Karpas-422 (cell line): ENCODE measurements at regions not wholly inside any gene's neighbourhood (a gene's known extent, or its start where the extent isn't known, plus 50 kb on each side); places are given as distances from the start of the nearest gene placed in this dataset.

Experiments used
- DNase-seq: peaks from one replicate; pipeline ENCODE4 v3.0.0-alpha.2; 2015
- H2AFZ ChIP-seq: fragments of 200-600 bp; sonication (generic); 2 replicates; pipeline ENCODE4 v1.6.1; 2014; ENCODE audit warnings: antibody characterized with exemption, low read length, mixed read lengths
- H3K27ac ChIP-seq: fragments of 200-600 bp; sonication (generic); 2 replicates; pipeline ENCODE4 v1.5.1; 2014; ENCODE audit warnings: mild to moderate bottlenecking, low read length, moderate library complexity
- H3K27me3 ChIP-seq: fragments of 200-600 bp; sonication (generic); 2 replicates; pipeline ENCODE4 v1.6.1; 2014; ENCODE audit warnings: low read length, mixed read lengths
- H3K36me3 ChIP-seq: fragments of 200-600 bp; sonication (generic); 2 replicates; pipeline ENCODE4 v1.6.1; 2014; ENCODE audit warnings: low read length, mixed read lengths; ENCODE audit not compliant: insufficient read depth
- H3K4me1 ChIP-seq: fragments of 200-600 bp; sonication (generic); 2 replicates; pipeline ENCODE4 v1.6.1; 2014; ENCODE audit warnings: mild to moderate bottlenecking, low read length, mixed read lengths
- H3K4me2 ChIP-seq: fragments of 200-600 bp; sonication (generic); 2 replicates; pipeline ENCODE4 v1.6.1; 2014; ENCODE audit warnings: low read length, low read depth, mild to moderate bottlenecking; ENCODE audit not compliant: poor library complexity, severe bottlenecking
- H3K4me3 ChIP-seq: fragments of 200-600 bp; sonication (generic); 2 replicates; pipeline ENCODE4 v1.5.1; 2014; ENCODE audit warnings: mild to moderate bottlenecking, antibody characterized with exemption, low read length, mixed read lengths
- H3K79me2 ChIP-seq: fragments of 200-600 bp; sonication (generic); 2 replicates; pipeline ENCODE4 v1.6.1; 2014; ENCODE audit warnings: mild to moderate bottlenecking, low read length, mixed read lengths
- H3K9ac ChIP-seq: fragments of 200-600 bp; sonication (generic); 2 replicates; pipeline ENCODE4 v1.6.0; 2014; ENCODE audit warnings: low read length
- H3K9me2 ChIP-seq: fragments of 200-600 bp; sonication (generic), shearing (Covaris generic); replicated peaks from 2 replicates; pipeline ENCODE4 v1.6.0; 2014; ENCODE audit warnings: mild to moderate bottlenecking, low read length, moderate library complexity; ENCODE audit not compliant: insufficient read depth
- H3K9me3 ChIP-seq: fragments of 300-700, 200-600 bp; sonication (generic); 2 replicates; pipeline ENCODE4 v1.6.1; 2014; ENCODE audit warnings: low read length, mixed read lengths
- H4K20me1 ChIP-seq: fragments of 200-600 bp; sonication (generic); 2 replicates; pipeline ENCODE4 v1.6.1; 2014; ENCODE audit warnings: mild to moderate bottlenecking, antibody characterized with exemption, low read length, low read depth; ENCODE audit not compliant: insufficient read depth

DNA sequence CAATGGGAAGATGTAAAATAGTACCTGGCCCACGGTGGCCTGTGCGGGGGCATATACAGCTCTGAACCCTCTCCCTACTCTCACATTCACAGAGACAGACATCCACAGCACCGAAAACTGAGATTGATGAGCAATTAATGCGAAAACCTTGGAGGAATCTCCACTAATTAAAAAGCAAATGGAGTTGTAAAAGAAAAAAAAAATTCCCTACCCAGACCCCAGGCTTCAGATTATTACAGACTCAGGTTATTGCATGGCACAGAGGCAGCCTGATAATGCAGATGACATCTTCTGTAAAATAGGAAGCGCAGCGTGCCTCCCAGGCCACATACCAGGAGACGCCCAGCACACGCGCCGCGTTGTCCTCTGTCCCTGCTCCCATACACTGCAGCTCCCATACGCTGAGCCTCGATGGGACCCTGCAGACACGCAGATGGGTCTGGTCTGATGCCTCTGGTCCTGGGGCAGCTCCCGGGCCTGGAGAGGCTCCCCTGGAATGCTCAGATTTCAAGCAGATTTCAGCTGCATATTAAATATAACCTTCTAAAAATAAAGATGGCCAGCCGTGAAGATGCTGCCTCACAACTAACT lies 496.1 kb upstream of the MYT1L start:
- H3K9me3 ChIP-seq = no peaks in the 10 kb centered on the region
- H3K79me2 ChIP-seq = no peaks in the 10 kb centered on the region
- H4K20me1 ChIP-seq = no peaks in the 10 kb centered on the region
- no peaks in the 10 kb centered on the region for H3K36me3 ChIP-seq
- no peak overlapping the region for H3K9ac ChIP-seq
- no peaks in the 10 kb centered on the region for H3K9me2 ChIP-seq
- DNase-seq = no peak
- no peak overlapping the region for H3K4me3 ChIP-seq
- peaks cover 4% of the 10 kb centered on the region for H3K4me1 ChIP-seq
- no peak overlapping the region for H2AFZ ChIP-seq
- no peaks in the 10 kb centered on the region for H3K27me3 ChIP-seq
- no peak overlapping the region for H3K27ac ChIP-seq
- no peak overlapping the region for H3K4me2 ChIP-seq

DNA sequence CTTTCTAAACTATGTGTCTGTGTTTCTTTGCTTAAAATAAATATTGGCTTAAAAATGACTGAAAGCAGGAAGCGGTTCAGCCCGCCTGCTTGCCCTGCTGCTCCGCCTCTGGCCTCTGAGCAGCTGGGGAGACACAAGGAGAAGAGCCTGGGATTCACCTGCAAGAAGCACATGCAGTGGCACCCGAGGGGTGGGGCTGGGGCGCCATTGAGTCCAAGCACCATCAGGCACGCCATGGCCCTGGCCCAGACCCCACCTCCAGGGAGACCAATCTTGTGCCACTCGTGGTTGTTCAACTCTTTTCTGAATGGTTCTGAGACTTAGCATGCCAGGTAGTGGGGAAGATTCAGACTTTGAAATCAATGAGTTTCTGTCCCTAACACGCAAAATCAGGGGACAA lies 495.5 kb upstream of the MYT1L start:
- Histone ChIP-seq H3K27me3 (no peaks in the 10 kb centered on the region), H3K4me1 (peaks cover 9% of the 10 kb centered on the region), H2AFZ (no peak overlapping the region), H3K4me2 (no peak overlapping the region), H3K9ac (no peak overlapping the region), H3K36me3 (no peaks in the 10 kb centered on the region), H3K79me2 (no peaks in the 10 kb centered on the region), H3K27ac (no peak overlapping the region), H4K20me1 (no peaks in the 10 kb centered on the region), H3K4me3 (no peak overlapping the region), H3K9me3 (no peaks in the 10 kb centered on the region), H3K9me2 (no peaks in the 10 kb centered on the region)
- no peak for DNase-seq

DNA sequence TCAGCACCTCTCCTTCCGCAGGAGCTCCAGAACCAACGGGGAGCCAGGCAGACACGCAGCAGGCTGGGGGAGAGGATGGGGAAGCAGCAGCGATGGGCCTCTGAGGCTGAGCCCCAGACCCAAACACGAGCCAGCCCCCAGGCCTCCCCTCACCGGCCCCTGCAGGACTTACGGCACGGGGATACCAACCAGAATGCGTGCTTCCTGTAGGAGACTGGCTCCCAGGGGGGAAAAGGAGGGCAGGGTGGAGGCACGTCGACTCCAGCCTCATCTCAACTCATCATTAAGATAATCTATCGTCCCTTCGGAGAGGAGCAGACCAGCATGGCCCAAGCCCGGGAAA lies 495.1 kb upstream of the MYT1L start:
- Histone ChIP-seq H3K27ac (no peak overlapping the region), H3K4me1 (peaks cover 9% of the 10 kb centered on the region), H3K79me2 (no peaks in the 10 kb centered on the region), H3K27me3 (no peaks in the 10 kb centered on the region), H3K4me3 (no peak overlapping the region), H3K9me2 (no peaks in the 10 kb centered on the region), H4K20me1 (no peaks in the 10 kb centered on the region), H3K4me2 (no peak overlapping the region), H3K9me3 (no peaks in the 10 kb centered on the region), H3K36me3 (no peaks in the 10 kb centered on the region), H3K9ac (no peak overlapping the region), H2AFZ (no peak overlapping the region)
- DNase-seq = no peak

DNA sequence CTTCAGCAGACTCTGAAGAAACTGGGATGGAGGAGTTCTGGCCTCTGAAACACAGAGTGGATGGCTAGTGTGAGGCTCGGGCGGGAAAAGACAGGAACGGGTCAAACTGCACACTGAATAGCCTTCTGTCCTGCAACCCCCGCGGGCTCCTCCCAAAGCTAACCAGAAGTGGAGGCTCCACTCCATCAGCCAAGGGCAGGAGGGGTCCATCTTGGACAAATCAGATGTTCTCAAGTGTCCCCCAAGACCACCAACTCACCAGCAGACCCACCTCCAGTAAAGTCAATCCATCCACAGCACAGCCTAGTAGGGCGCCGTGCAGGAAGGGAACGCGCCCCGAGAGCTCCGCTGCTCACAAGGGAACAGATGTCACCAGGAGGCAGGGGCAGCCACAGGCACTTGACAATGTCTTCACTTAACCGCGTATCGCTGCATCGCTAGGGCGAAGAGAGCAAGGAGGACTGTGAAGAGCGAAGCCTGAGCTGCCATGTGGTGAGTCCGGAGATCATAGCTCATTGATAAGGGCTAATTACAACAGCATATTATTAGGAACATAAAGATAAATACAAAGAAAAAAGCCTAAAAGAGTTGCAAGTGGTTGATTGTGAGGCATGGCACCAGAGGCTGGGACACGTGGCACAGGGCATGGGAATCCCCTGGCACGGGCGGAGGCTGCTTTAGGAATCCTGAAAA lies 494.6 kb upstream of the MYT1L start:
- H3K27ac ChIP-seq = no peak overlapping the region
- no peak overlapping the region for H3K4me2 ChIP-seq
- H3K4me1 ChIP-seq = peaks cover 9% of the 10 kb centered on the region
- H3K9me2 ChIP-seq = no peaks in the 10 kb centered on the region
- no peaks in the 10 kb centered on the region for H3K36me3 ChIP-seq
- DNase-seq = no peak
- H3K9me3 ChIP-seq = no peaks in the 10 kb centered on the region
- H3K9ac ChIP-seq = no peak overlapping the region
- no peaks in the 10 kb centered on the region for H4K20me1 ChIP-seq
- no peak overlapping the region for H3K4me3 ChIP-seq
- no peaks in the 10 kb centered on the region for H3K79me2 ChIP-seq
- no peak overlapping the region for H2AFZ ChIP-seq
- no peaks in the 10 kb centered on the region for H3K27me3 ChIP-seq

DNA sequence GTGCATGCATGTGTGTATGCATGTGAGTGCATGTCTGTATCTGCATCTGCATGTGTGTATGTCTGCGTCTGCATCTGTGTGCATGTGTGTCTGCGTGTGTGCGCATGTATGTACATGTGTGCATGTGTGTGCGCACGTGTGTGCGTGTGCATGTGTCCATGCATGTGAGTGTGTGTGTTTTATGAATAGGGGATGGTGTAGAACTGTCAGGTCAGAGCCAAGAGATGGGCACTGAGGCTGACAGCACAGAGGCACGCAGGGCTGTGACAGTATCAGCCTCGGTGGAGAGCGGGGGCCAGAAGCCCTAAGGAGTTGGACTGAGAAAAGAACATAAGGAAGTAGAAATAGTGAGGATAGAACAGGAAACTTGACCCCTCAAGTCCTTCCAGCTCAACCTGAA lies 494.0 kb upstream of the MYT1L start:
- Histone ChIP-seq H3K9me3 (no peaks in the 10 kb centered on the region), H3K4me3 (no peak overlapping the region), H3K27me3 (no peaks in the 10 kb centered on the region)

DNA sequence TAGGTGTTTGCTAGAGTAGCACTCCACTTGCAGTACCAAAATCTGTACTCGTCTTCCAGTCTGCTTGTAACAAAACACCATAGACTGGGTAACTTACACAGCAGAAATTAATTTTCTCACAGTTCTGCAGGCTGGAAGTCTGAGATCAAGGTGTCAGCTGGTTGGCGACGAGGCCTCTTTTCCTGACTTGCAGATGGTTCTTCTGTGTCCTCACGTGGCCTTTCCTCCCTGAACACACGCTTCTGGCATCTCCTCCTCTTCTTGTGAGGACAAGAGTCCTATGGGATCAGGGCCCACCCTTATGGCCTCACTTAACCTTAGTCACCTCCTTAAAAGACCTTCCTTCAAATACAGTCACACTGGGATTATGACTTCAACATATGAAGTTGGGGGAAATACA lies 493.5 kb upstream of the MYT1L start:
- H3K9me2 ChIP-seq = no peaks in the 10 kb centered on the region
- no peaks in the 10 kb centered on the region for H3K79me2 ChIP-seq
- H3K9ac ChIP-seq = no peak overlapping the region
- H3K36me3 ChIP-seq = no peaks in the 10 kb centered on the region
- no peaks in the 10 kb centered on the region for H3K9me3 ChIP-seq
- H3K4me3 ChIP-seq = no peak overlapping the region
- no peak overlapping the region for H3K4me2 ChIP-seq
- peaks cover 9% of the 10 kb centered on the region for H3K4me1 ChIP-seq
- no peaks in the 10 kb centered on the region for H3K27me3 ChIP-seq
- H3K27ac ChIP-seq = no peak overlapping the region
- H4K20me1 ChIP-seq = no peaks in the 10 kb centered on the region
- DNase-seq = no peak
- no peak overlapping the region for H2AFZ ChIP-seq

More for the DNA sequence above, 494.0 kb upstream of the MYT1L start:
- peaks cover 9% of the 10 kb centered on the region for H3K4me1 ChIP-seq
- H3K9ac ChIP-seq = no peak overlapping the region
- no peak overlapping the region for H3K4me2 ChIP-seq
- no peaks in the 10 kb centered on the region for H3K9me2 ChIP-seq
- no peaks in the 10 kb centered on the region for H4K20me1 ChIP-seq
- no peak overlapping the region for H2AFZ ChIP-seq
- no peak overlapping the region for H3K27ac ChIP-seq
- no peaks in the 10 kb centered on the region for H3K79me2 ChIP-seq
- no peak for DNase-seq
- no peaks in the 10 kb centered on the region for H3K36me3 ChIP-seq

DNA sequence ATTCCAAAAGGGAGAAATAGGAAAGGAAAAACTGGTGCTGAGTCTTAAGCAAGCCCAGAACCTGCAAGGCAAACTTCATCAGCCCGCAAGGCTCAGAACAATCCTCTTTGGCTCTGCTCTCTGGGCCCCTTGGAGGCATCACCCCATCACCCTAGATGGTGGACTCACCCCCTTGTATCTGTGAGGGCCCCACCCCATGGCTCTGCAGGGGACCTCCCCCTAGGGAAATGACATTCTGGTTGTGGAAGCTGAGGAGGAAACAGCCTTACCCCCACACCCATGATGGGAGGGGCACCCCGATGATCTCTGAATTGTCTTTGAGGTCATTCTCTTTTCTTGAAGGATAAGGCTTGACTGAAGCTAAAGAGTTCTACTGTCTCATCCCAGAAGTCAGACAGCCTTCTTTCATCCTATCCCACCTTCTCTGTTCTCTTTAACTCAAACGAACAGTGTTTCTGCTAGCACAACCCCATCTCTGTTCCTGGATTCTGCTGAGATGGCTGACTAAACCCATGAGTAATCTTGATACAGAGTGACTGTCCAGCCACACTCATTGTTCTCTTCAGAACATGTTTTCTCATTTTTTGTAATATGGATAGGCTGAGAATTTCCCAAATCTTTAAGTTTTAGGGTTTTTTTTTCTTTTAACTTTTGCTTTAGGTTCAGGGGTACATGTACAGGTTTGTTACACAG lies 492.1 kb upstream of the MYT1L start:
- H2AFZ ChIP-seq = no peak overlapping the region
- H3K9ac ChIP-seq = no peak overlapping the region
- no peak overlapping the region for H3K27ac ChIP-seq
- no peak for DNase-seq
- H4K20me1 ChIP-seq = no peaks in the 10 kb centered on the region
- peaks cover 9% of the 10 kb centered on the region for H3K4me1 ChIP-seq
- H3K9me3 ChIP-seq = no peaks in the 10 kb centered on the region
- H3K27me3 ChIP-seq = no peaks in the 10 kb centered on the region
- H3K79me2 ChIP-seq = no peaks in the 10 kb centered on the region
- H3K4me2 ChIP-seq = no peak overlapping the region
- H3K4me3 ChIP-seq = no peak overlapping the region
- no peaks in the 10 kb centered on the region for H3K9me2 ChIP-seq
- no peaks in the 10 kb centered on the region for H3K36me3 ChIP-seq

DNA sequence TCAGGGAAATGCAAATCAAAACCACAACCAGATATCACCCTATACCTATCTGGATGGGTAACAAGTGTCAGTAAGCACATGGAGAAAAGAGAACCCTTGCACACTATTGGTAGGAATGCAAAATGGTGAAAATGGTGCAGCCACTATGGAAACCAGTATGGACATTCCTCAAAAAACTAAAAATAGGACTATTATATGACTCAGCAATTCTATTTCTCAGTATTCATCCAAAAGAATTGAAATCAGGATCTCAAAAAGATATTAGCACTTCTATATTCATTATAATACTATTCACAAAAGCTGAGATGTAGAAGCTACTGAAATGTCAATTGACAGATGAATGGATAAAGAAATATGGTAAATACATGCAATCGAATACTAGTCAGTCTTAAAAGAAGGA lies 491.1 kb upstream of the MYT1L start:
- Histone ChIP-seq H3K9me3 (no peaks in the 10 kb centered on the region), H4K20me1 (no peaks in the 10 kb centered on the region), H3K4me3 (no peak overlapping the region), H3K9ac (no peak overlapping the region), H3K79me2 (no peaks in the 10 kb centered on the region), H3K27ac (no peak overlapping the region), H3K4me1 (peaks cover 9% of the 10 kb centered on the region), H3K4me2 (no peak overlapping the region), H3K27me3 (no peaks in the 10 kb centered on the region), H2AFZ (no peak overlapping the region), H3K9me2 (no peaks in the 10 kb centered on the region), H3K36me3 (no peaks in the 10 kb centered on the region)
- no peak for DNase-seq
